ENCODE measurements at regions not wholly inside any gene's neighbourhood (a gene's known extent, or its start where the extent isn't known, plus 50 kb on each side); places are given as distances from the start of the nearest gene placed in this dataset.

DNA sequence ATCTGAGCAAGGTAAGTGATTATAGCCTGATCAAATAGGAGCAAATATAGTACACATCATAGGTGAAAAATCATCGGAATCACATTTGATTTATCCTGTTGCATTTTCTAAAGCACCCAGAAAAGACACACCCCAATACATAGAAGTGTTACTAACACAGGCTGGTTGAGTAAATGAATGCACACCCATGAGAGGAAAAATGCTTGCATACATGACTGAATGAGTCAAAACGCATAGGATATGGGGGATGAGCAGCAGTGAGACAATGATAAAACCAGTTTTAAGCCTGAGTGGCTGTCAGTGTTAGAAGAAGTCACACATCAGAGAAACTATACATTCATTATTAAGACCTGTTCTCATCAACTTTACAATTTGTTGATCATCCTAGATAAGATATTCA is 449.6 kb upstream of the CDH20 start:
- H3K4me3 Mint-ChIP-seq, result no peak overlapping the region
- no peaks in the 10 kb centered on the region for H3K4me1 Mint-ChIP-seq
- TF ChIP-seq, protein P1, sequence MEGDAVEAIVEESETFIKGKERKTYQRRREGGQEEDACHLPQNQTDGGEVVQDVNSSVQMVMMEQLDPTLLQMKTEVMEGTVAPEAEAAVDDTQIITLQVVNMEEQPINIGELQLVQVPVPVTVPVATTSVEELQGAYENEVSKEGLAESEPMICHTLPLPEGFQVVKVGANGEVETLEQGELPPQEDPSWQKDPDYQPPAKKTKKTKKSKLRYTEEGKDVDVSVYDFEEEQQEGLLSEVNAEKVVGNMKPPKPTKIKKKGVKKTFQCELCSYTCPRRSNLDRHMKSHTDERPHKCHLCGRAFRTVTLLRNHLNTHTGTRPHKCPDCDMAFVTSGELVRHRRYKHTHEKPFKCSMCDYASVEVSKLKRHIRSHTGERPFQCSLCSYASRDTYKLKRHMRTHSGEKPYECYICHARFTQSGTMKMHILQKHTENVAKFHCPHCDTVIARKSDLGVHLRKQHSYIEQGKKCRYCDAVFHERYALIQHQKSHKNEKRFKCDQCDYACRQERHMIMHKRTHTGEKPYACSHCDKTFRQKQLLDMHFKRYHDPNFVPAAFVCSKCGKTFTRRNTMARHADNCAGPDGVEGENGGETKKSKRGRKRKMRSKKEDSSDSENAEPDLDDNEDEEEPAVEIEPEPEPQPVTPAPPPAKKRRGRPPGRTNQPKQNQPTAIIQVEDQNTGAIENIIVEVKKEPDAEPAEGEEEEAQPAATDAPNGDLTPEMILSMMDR (IDR thresholded peaks at IDR 0.05), result no peak
- no peak overlapping the region for H3K27ac Mint-ChIP-seq
- H3K9me3 Mint-ChIP-seq, result no peaks in the 10 kb centered on the region
- no peak for DNase-seq
- no peaks in the 10 kb centered on the region for H3K27me3 Mint-ChIP-seq (ENCODE audit: low read depth, poor library complexity)
- no peaks in the 10 kb centered on the region for H3K36me3 Mint-ChIP-seq (ENCODE audit: low read depth)

DNA sequence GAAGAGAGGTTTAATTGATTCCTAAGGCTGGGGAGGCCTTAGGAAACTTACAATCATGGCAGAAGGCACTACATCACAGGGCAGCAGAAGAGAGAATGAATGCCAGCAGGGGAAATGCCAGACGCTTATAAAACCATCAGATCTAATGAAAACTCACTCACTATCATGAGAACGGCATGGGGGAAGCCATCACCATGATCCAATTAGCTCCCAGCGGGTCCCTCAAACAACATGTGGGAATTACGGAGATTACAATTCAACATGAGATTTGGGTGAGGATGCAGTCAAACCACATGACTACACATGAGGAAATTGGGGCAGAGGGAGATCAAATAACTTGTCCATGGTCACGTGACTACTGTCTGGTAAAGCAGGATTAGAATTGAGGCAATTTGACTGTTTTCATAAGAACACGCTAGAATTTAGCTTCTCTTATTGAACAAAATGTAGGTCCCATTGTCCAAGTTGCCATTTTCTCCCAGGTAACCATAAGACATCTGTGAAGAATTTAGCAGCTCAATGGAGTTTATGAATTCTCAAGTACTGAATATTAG is 445.1 kb upstream of the CDH20 start:
- TF ChIP-seq, protein P1 (IDR thresholded peaks at IDR 0.05), result no peak
- no peak for DNase-seq
- no peaks in the 10 kb centered on the region for H3K36me3 Mint-ChIP-seq (ENCODE audit: low read depth)
- no peaks in the 10 kb centered on the region for H3K9me3 Mint-ChIP-seq
- no peak overlapping the region for H3K27ac Mint-ChIP-seq
- no peak overlapping the region for H3K4me3 Mint-ChIP-seq
- no peaks in the 10 kb centered on the region for H3K4me1 Mint-ChIP-seq
- H3K27me3 Mint-ChIP-seq (ENCODE audit: low read depth, poor library complexity), result no peaks in the 10 kb centered on the region

DNA sequence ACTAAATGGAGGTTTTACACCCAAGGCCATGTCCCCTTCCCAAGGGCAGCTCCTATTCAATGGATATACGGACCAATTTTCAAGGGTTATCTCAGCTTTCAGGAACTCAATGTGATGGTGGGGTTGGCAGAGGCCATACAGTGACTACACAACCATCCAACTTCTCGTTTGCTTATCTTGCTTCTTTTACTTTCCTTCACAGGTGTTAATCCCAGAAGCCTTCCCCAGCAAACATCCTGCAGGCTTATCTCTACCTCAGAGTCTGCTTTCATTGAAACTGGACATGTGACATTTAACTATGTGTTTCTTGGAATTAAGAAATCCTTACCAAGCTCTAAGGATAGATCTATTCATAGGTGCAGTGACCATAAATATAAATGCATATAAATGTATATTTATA is 443.8 kb upstream of the CDH20 start:
- H3K9me3 Mint-ChIP-seq, result no peaks in the 10 kb centered on the region
- TF ChIP-seq, protein P1 (IDR thresholded peaks at IDR 0.05), result no peak
- DNase-seq, result no peak
- H3K27ac Mint-ChIP-seq, result no peak overlapping the region
- no peaks in the 10 kb centered on the region for H3K36me3 Mint-ChIP-seq (ENCODE audit: low read depth)
- H3K4me1 Mint-ChIP-seq, result no peaks in the 10 kb centered on the region
- H3K27me3 Mint-ChIP-seq (ENCODE audit: low read depth, poor library complexity), result peaks cover 6% of the 10 kb centered on the region
- H3K4me3 Mint-ChIP-seq, result no peak overlapping the region

DNA sequence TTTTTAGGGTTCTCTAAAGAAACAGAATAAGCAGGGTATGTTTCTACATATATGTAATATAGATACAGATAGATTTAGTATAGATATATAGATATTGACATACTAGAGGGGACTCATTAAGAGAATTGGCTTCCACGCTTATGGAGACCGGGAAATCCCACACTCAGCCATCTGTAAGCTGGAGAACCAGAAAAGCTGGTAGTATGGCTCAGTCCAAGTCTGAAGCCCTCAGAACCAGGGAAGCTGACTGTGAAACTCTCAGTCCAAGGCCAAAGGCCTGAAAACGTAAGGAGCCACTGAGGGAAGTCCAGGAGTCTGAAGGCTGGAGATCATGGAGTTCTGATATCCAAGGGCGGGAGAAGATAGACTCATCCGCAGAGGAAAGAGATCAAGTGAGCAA is 441.3 kb upstream of the CDH20 start:
- H3K4me3 Mint-ChIP-seq, result no peak overlapping the region

DNA sequence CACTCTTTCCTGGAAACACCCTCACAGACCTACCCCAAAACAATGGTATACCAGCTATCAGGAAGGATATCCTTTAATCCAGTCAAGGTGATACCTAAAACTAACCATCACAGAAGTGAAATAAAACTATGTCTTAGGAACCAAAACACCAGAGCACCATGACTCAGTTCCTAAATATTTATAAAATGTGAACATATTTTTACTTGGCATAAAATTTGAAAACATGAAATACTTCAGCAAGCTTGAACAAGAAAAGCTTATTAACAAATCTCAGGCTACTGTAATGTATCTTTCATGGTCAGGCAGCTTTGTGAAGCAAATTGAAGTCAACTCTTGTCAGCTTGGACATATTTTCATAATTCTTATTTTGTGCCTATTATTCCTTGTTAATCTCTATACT is 440.8 kb upstream of the CDH20 start:
- no peaks in the 10 kb centered on the region for H3K36me3 Mint-ChIP-seq (ENCODE audit: low read depth)
- no peaks in the 10 kb centered on the region for H3K4me1 Mint-ChIP-seq
- H3K9me3 Mint-ChIP-seq, result no peaks in the 10 kb centered on the region
- no peak overlapping the region for H3K27ac Mint-ChIP-seq
- peaks cover 6% of the 10 kb centered on the region for H3K27me3 Mint-ChIP-seq (ENCODE audit: low read depth, poor library complexity)
- no peak overlapping the region for H3K4me3 Mint-ChIP-seq
- DNase-seq, result no peak
- TF ChIP-seq, protein P1 (IDR thresholded peaks at IDR 0.05), result no peak

More for the DNA sequence above, 441.3 kb upstream of the CDH20 start:
- peaks cover 6% of the 10 kb centered on the region for H3K27me3 Mint-ChIP-seq (ENCODE audit: low read depth, poor library complexity)
- H3K27ac Mint-ChIP-seq, result no peak overlapping the region
- no peaks in the 10 kb centered on the region for H3K36me3 Mint-ChIP-seq (ENCODE audit: low read depth)
- TF ChIP-seq, protein P1 (IDR thresholded peaks at IDR 0.05), result no peak
- H3K9me3 Mint-ChIP-seq, result no peaks in the 10 kb centered on the region
- H3K4me1 Mint-ChIP-seq, result no peaks in the 10 kb centered on the region
- DNase-seq, result no peak

DNA sequence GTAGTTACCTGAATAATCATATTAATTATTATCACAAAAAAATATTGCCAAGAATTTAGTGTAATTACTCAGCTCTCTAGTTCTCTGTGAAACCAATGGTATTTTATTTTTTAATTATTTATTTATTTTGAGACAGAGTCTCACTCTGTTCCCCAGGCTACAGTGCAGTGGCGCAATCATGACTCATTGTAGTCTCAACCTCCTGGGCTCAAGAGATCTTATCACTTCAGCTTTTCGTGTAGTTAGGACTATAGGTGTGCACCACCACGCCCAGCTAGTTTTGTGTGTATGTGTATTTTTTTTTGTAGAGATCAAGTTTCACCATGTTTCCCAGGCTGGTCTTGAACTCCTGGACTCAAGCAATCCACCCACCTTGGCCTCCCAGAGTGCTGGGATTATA is 440.4 kb upstream of the CDH20 start:
- TF ChIP-seq, protein P1 (IDR thresholded peaks at IDR 0.05), result no peak
- Mint-ChIP-seq H3K4me1 (no peaks in the 10 kb centered on the region), H3K27me3 (ENCODE audit: low read depth, poor library complexity) (peaks cover 6% of the 10 kb centered on the region), H3K4me3 (no peak overlapping the region), H3K9me3 (no peaks in the 10 kb centered on the region), H3K27ac (no peak overlapping the region), H3K36me3 (ENCODE audit: low read depth) (no peaks in the 10 kb centered on the region)
- no peak for DNase-seq
